HG02571 (cell line): ENCODE measurements at regions not wholly inside any gene's neighbourhood (a gene's known extent, or its start where the extent isn't known, plus 50 kb on each side); places are given as distances from the start of the nearest gene placed in this dataset.
"Not testable (repeated sequence)": the region's sequence is repeated elsewhere in the genome, so short reads cannot be mapped to it uniquely, and the experiment has no call there.

Experiments
- ATAC-seq: cut with Tn5 transposase; IDR thresholded peaks from one replicate; pipeline ENCODE4 v1.9.1; 2021; ENCODE audit warnings: mild to moderate bottlenecking, moderate library complexity; ENCODE audit not compliant: unreplicated experiment

GRCh38 chr10:80697926-80698325 lies 160.2 kb downstream of the SH2D4B start:
- ATAC-seq, result no peak

GRCh38 chr10:80699602-80700039 lies 161.9 kb downstream of the SH2D4B start:
- peak; percentile 88 for ATAC-seq

DNA sequence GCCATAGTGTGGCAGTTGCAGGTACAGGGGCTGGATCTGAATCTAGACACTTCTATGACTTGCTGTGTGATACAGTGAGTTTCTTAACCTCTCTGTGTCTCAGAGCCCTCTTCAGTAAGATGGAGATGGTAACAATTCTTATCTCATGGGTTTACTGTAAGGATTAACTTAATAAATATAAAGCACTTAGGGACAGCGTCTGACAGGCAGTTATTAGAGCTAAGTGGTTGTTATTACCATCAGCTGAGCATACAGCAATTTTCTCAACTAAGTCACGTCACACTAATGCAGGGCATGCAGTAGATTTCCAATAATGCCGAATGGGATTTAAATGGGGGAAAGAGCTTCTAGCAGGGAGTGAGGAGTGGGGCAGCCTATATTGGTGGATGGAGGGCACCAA lies 162.6 kb downstream of the SH2D4B start:
- no peak for ATAC-seq

GRCh38 chr10:80700760-80701444 lies 163.2 kb downstream of the SH2D4B start:
- no peak for ATAC-seq

GRCh38 chr10:80701706-80702105 lies 164.0 kb downstream of the SH2D4B start:
- no peak for ATAC-seq

DNA sequence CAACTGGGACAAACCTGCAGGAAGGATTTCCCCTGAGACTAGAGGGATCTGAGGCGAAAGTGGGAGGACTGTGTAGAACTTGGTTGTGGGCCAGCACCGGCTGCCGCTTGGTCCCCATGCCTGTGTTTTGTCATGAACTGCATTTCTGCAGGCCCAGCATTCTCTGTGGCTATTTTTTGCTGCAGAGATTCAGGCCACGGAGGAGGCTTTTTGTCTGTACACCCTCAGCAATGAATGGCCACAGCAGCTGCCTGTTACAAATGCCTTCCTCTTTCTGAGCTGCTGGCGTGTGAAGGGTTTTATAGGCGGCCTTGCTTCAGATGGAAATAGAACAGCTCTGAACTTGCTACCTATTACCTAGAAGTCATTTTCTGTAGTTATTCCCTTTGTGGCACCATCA lies 164.4 kb downstream of the SH2D4B start:
- no peak for ATAC-seq

- no peak for ATAC-seq
Observed at GRCh38 chr10:80705899-80706298, 168.2 kb downstream of the SH2D4B start.

DNA sequence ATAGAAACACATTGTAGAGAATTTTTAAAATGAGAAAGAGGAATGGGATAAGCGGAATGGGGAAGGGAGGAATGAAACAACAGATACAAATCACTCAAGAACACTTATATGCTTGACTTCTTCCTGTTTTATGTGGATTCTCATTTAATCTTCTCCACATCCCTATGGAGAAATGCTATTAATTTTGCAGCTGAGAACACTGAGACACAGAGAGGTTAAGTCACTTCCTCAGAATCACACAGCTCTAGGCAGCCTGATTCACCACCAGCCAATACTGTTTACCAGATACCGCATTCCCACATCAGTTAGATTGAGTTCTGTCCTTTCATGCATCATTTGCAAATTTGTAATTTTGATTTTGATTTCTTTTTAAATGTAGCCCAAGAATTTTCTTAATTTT lies 170.5 kb downstream of the SH2D4B start:
- ATAC-seq, result no peak

DNA sequence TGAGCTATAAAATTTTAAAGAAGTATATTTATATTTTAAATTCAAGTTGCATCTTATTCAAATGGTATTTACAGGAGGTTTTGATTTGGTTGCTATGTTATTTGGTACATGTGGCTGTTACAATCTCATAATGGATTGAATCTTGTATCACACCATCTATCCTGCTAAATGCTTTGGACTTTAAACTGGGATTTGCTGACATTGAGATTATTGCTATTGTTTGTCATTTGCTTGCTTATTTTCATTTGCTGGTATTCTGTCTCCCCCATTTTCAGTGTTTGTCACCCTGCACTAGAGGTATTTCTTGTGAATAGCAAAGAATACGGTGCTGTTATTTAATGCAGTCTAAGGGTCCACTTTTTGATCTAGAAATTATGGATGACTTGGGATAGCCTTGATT lies 171.1 kb downstream of the SH2D4B start:
- ATAC-seq, result no peak

GRCh38 chr10:80709866-80710265 lies 172.2 kb downstream of the SH2D4B start:
- ATAC-seq, result no peak

DNA sequence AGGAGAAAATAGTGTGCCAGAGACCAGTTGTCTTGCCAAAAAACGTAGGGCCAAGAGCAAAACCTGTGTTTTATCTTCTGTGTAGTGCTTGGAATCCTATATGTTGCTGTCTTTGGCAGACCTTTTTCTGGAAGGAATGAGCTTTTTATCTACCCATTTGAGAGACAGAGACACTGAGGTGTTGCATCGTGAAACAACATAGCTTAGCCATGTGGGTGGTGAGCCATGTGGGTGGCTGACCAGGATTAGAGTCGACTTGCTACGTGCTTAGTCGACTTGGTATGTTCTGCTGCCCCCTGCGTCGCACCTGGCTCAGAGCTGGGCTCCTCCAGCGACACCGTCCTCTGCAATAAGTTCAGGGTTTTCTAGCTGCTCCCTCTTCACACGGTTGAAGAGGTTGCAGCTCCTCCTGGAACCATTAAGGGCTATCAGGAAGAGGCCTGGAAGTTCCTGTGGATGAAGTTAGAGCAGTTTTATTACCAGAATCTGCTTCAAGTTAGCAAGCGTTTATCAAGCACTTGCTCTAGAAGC lies 175.8 kb downstream of the SH2D4B start:
- ATAC-seq, result no peak

GRCh38 chr10:80714566-80714965 lies 176.9 kb downstream of the SH2D4B start:
- ATAC-seq, result no peak

- no peak for ATAC-seq
Observed at GRCh38 chr10:80718024-80718423, 180.3 kb downstream of the SH2D4B start.

DNA sequence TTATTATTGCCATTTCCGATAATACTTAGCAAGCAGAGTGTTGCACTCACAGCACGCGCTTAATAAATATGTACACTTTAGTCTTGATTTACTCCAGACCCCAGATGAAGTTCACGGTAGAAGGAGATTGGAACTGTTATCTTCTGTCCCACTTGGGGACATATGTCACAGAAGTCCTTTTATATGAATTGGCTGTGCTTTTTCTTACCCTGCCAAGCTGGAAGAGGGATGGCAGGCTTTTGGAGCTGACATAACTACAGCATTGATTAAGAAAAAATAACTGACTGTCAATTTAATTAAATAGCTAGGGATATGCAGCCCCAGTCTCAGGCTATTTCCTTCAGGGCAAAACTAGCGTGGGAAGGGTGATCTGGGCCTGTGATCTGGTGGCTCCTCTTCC lies 182.2 kb downstream of the SH2D4B start:
- no peak for ATAC-seq

DNA sequence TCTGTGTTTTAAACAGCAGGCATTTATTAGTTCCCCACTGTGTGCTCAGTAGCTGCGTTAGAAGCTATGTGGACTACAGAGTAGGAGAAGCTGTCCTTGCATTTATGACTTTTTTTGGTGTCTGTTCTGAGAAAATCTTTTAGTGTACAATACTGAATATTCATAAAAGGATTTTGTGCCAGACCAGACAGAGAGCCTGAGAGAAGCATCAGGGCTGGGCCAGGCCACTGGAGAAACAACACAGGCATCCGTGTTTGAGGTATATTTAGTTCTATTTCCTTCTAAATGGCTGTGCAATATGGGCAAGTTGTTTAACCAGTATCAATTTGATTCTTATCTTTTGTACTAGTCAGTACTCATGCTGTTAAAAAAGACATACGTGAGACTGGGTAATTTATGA lies 182.8 kb downstream of the SH2D4B start:
- no peak for ATAC-seq

- ATAC-seq, result not testable (repeated sequence)
Observed at GRCh38 chr10:80728354-80728753, 190.7 kb downstream of the SH2D4B start.

DNA sequence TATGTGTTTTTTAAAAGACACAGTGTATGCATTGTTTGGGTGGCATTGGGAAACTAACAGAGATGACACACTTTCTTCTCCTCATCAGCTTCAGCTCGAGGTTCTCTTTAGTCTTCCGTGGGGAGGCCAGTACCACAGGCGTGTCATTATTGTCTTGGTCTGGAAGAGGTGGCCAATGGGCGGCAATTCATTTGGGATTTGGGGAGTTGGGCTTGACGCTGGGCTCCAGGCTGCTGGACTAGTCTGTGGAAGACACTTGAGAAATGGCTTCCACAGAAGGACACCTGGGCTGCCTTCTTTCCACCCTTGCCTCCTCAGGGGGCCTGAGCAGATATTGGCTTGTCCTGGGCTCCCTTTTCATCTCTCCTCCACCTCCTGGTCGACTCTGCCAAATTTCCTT lies 192.2 kb downstream of the SH2D4B start:
- no peak for ATAC-seq

GRCh38 chr10:80730522-80730921 lies 192.8 kb downstream of the SH2D4B start:
- ATAC-seq, result no peak

DNA sequence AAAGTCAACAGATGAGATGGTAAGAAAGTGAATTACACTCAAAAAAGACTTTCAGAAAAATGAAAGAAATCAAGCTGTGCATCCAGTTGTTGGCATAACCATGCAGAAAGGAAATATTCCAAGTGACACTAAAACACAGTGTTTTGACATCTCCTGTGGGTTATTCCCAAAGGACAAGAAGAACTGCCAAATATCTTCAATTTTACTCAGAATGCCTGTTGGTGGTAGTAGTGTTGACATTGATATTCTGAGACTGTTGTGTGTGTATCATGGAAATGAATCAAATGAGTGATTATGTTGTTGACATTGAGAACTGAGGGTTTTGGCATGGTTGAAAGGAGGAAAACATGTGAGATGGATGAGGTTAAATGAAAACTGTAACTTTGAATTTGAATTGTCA lies 196.9 kb downstream of the SH2D4B start:
- ATAC-seq, result no peak

- no peak for ATAC-seq
Observed at GRCh38 chr10:80737209-80737608, 199.5 kb downstream of the SH2D4B start.

- no peak for ATAC-seq
Observed at GRCh38 chr10:80739328-80739727, 201.6 kb downstream of the SH2D4B start.

- no peak for ATAC-seq
Observed at GRCh38 chr10:80739963-80740715, 202.4 kb downstream of the SH2D4B start.
